Thoracic aorta (tissue), 2 donors: ENCODE measurements at regions not wholly inside any gene's neighbourhood (a gene's known extent, or its start where the extent isn't known, plus 50 kb on each side); places are given as distances from the start of the nearest gene placed in this dataset.

Source experiments
- ATAC-seq: fragments of 150-250 bp; one replicate; pipeline ENCODE4 v1.8.0; 2017; ENCODE audit warnings: low read depth; ENCODE audit not compliant: insufficient number of reproducible peaks, low FRiP score
- DNase-seq: peaks from one replicate; pipeline ENCODE4 v3.0.0-alpha.2; 2020; ENCODE audit warnings: low spot score
- H3K27ac ChIP-seq, 2 donors: fragments of 200-600 bp; sonication (generic); 1 replicate in 1 of 2; 2 replicates in 1 of 2; pipeline ENCODE4 v1.5.1; 2016; ENCODE audit warnings: mild to moderate bottlenecking in 2 of 2, moderate library complexity in 2 of 2
- H3K27me3 ChIP-seq: fragments of 200-600 bp; sonication (generic); replicated peaks from 2 replicates; pipeline ENCODE4 v1.6.0; 2016; ENCODE audit warnings: mild to moderate bottlenecking; ENCODE audit not compliant: insufficient read depth
- H3K36me3 ChIP-seq: fragments of 200-600 bp; sonication (generic); one replicate; pipeline ENCODE4 v1.5.1; 2016
- H3K4me1 ChIP-seq, 2 donors: fragments of 200-600 bp; sonication (generic); 1 replicate in 1 of 2; 2 replicates in 1 of 2; pipeline versions ENCODE4 v1.5.1 to v1.6.0; 2016; ENCODE audit warnings: low read depth in 2 of 2, mild to moderate bottlenecking in 1 of 2; ENCODE audit not compliant: control insufficient read depth in 1 of 2
- H3K4me3 ChIP-seq: fragments of 200-600 bp; sonication (generic); 2 replicates; pipeline ENCODE4 v1.5.1; 2016; ENCODE audit warnings: mild to moderate bottlenecking
- H3K9me3 ChIP-seq: fragments of 200-600 bp; sonication (generic); 2 replicates; pipeline ENCODE4 v1.5.1; 2016
- TF ChIP-seq, protein P1 (sequence below): fragments of 200-600 bp; sonication (generic); IDR thresholded peaks from one replicate; pipeline ENCODE4 v1.5.1; 2019; ENCODE audit warnings: antibody characterized with exemption

DNA sequence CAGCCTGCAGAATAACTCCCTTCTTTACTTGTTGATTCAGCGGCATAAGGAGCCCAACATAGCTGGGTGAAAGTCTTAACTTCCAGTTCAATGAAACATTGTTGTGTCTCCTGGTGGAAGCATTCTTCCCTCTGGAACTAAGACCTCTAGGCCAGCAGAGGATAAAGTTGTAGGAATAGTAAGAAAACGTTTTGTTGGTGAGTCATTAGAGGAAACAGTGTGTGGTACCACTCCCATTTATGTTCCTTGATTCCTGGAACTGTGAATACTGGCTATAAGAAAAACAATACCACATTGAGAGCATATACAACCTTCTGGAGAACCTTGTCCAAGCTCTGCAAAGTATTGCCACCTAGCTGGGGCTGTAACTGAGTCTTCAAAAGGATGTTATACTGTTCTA, 737.4 kb upstream of the ZP4 start:
- ATAC-seq (no peak), DNase-seq (no peak)
- TF ChIP-seq, protein P1, sequence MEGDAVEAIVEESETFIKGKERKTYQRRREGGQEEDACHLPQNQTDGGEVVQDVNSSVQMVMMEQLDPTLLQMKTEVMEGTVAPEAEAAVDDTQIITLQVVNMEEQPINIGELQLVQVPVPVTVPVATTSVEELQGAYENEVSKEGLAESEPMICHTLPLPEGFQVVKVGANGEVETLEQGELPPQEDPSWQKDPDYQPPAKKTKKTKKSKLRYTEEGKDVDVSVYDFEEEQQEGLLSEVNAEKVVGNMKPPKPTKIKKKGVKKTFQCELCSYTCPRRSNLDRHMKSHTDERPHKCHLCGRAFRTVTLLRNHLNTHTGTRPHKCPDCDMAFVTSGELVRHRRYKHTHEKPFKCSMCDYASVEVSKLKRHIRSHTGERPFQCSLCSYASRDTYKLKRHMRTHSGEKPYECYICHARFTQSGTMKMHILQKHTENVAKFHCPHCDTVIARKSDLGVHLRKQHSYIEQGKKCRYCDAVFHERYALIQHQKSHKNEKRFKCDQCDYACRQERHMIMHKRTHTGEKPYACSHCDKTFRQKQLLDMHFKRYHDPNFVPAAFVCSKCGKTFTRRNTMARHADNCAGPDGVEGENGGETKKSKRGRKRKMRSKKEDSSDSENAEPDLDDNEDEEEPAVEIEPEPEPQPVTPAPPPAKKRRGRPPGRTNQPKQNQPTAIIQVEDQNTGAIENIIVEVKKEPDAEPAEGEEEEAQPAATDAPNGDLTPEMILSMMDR, result no peak
- no peaks in the 10 kb centered on the region for H3K9me3 ChIP-seq
- no peak overlapping the region for H3K27ac ChIP-seq
- no peaks in the 10 kb centered on the region for H3K36me3 ChIP-seq
- no peaks in the 10 kb centered on the region for H3K27me3 ChIP-seq
- no peak overlapping the region for H3K4me3 ChIP-seq
- no peaks in the 10 kb centered on the region for H3K4me1 ChIP-seq

DNA sequence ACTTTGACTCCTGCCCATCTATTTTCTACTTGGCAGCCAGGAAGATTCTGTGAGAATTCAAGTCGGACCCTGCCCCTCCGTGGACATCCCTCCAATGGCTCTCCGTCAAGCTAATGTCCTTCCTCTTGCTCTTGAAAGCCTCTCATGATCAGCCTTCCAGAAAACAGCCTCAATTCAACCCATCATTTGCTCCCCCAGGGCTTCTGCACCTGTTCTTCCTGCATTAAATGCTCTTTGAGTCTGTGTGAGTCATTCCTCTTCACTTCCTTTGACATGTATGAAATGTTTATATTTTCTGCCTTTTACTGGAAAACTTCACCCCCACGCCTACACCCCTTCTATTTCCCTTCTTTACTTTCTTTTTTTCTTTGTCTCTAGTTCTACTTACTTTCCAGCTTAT, 734.1 kb upstream of the ZP4 start:
- H3K4me1 ChIP-seq, result no peaks in the 10 kb centered on the region
- no peaks in the 10 kb centered on the region for H3K36me3 ChIP-seq
- H3K27me3 ChIP-seq, result no peaks in the 10 kb centered on the region
- no peaks in the 10 kb centered on the region for H3K9me3 ChIP-seq
- TF ChIP-seq, protein P1, result no peak
- no peak overlapping the region for H3K27ac ChIP-seq
- ATAC-seq, result no peak
- no peak for DNase-seq
- H3K4me3 ChIP-seq, result no peak overlapping the region

DNA sequence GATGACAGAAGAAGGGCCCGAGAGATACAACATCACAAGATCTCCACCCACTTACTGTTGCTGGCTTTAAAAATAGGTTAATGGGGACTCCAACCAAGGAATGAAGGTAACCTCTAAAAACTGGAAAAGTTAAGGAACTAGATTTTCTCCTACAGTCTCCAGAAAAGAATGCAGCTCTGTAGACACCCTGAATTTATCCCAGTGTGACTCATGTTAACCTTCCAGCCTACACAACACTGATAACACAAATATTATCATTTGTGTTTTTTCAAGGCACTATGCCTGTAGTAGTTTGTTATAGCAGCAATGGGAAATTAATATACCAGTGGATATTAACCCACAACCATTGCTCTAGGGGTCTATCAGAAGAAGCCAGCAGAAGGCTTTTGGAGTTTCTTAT, 730.7 kb upstream of the ZP4 start:
- ATAC-seq (no peak), DNase-seq (no peak)
- Histone ChIP-seq H3K4me1 (no peaks in the 10 kb centered on the region), H3K9me3 (no peaks in the 10 kb centered on the region), H3K36me3 (no peaks in the 10 kb centered on the region), H3K4me3 (no peak overlapping the region), H3K27me3 (no peaks in the 10 kb centered on the region), H3K27ac (no peak overlapping the region)
- TF ChIP-seq, protein P1, result no peak

DNA sequence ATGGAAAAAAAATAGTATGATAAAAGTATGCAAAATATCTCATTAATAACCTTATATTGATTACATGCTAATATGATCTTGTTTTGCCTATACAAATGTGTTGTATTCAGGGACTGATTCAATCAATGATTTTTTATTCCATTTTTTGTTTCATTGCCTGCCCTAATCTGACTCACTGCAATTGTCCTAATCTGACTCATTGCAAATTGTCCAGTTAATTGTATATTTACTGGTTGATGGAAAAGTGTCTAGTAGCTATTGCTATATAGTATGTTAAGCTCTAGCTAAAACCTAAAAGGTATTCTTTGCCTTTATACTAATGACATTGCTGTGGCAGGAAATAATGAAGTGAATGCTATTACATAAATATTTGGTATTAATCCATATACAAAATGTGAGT, 728.9 kb upstream of the ZP4 start:
- Histone ChIP-seq H3K9me3 (no peaks in the 10 kb centered on the region), H3K4me3 (no peak overlapping the region), H3K36me3 (no peaks in the 10 kb centered on the region), H3K27ac (no peak overlapping the region), H3K4me1 (no peaks in the 10 kb centered on the region), H3K27me3 (no peaks in the 10 kb centered on the region)
- no peak for DNase-seq
- TF ChIP-seq, protein P1, result no peak
- no peak for ATAC-seq

DNA sequence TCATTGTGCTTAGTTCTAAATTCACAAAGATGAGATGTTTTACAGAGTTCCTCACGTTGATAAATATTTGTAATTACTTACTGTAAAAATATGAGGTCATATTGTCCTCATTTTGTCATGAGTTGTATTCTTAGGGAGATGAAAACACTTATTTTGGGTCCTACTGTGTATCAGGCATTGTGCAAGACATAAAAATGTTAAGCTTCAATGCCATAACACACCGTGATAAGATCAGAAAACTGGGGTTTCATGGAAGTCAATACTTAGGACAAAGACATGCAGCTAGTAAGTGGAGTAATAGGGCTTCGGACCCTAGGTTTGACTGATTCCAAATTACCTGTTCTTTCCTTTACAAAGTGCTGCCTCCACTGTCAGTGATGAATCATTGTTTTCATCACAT, 720.7 kb upstream of the ZP4 start:
- TF ChIP-seq, protein P1, result no peak
- Histone ChIP-seq H3K4me3 (no peak overlapping the region), H3K27me3 (no peaks in the 10 kb centered on the region), H3K27ac (no peak overlapping the region), H3K4me1 (no peaks in the 10 kb centered on the region), H3K36me3 (no peaks in the 10 kb centered on the region), H3K9me3 (no peaks in the 10 kb centered on the region)
- DNase-seq (no peak), ATAC-seq (no peak)
